Lower lobe of right lung (tissue), 2 donors: ENCODE measurements at regions not wholly inside any gene's neighbourhood (a gene's known extent, or its start where the extent isn't known, plus 50 kb on each side); places are given as distances from the start of the nearest gene placed in this dataset.

Experiments used
- ATAC-seq, 2 donors: fragments of 200-7000 bp; cut with Tn5 transposase; one replicate each; pipeline ENCODE4 v1.9.1; 2020 to 2022; ENCODE audit warnings: mild to moderate bottlenecking in 2 of 2, moderate library complexity in 2 of 2
- DNase-seq: peaks from one replicate; pipeline ENCODE4 v3.0.0-alpha.2; 2020
- H3K27ac ChIP-seq: fragments of 200-600 bp; one replicate; pipeline ENCODE4 v1.8.0; 2022
- H3K27me3 ChIP-seq: fragments of 200-600 bp; one replicate; pipeline ENCODE4 v1.8.0; 2022; ENCODE audit warnings: low read depth
- H3K36me3 ChIP-seq: fragments of 200-600 bp; one replicate; pipeline ENCODE4 v1.8.0; 2022; ENCODE audit warnings: mild to moderate bottlenecking
- H3K4me1 ChIP-seq: fragments of 200-600 bp; one replicate; pipeline ENCODE4 v1.8.0; 2022
- H3K4me3 ChIP-seq: fragments of 200-600 bp; one replicate; pipeline ENCODE4 v1.8.0; 2022; ENCODE audit warnings: mild to moderate bottlenecking
- H3K9me3 ChIP-seq: fragments of 200-600 bp; one replicate; pipeline ENCODE4 v1.8.0; 2022
- CTCF ChIP-seq: fragments of 200-600 bp; IDR thresholded peaks from one replicate; pipeline ENCODE4 v1.8.0; 2022; ENCODE audit warnings: antibody characterized with exemption, mild to moderate bottlenecking
- intact Hi-C: fragments of 100-400 bp; cut with DNase I; formaldehyde crosslinking; loops from one replicate; pipeline ENCODE4 v1.11.0; 2022
- donor health status: DM: no; HTN: yes; CAD: no; lungs with severe emphysema.

GRCh38 chr2:22673529-22673928 lies 711.5 kb upstream of the KLHL29 start:
- DNase-seq = no peak
- Histone ChIP-seq H3K4me1 (no peaks in the 10 kb centered on the region), H3K27ac (no peak overlapping the region), H3K9me3 (no peaks in the 10 kb centered on the region), H3K36me3 (no peaks in the 10 kb centered on the region), H3K27me3 (no peaks in the 10 kb centered on the region), H3K4me3 (no peak overlapping the region)
- ATAC-seq = no peak
- TF ChIP-seq CTCF = no peak
- intact Hi-C loops = no loop called here

- TF ChIP-seq CTCF = no peak
- no peak for ATAC-seq
- Histone ChIP-seq H3K27me3 (no peaks in the 10 kb centered on the region), H3K9me3 (no peaks in the 10 kb centered on the region), H3K4me1 (no peaks in the 10 kb centered on the region), H3K27ac (no peak overlapping the region), H3K4me3 (no peak overlapping the region), H3K36me3 (no peaks in the 10 kb centered on the region)
- intact Hi-C loops = no loop called here
- no peak for DNase-seq
Observed at GRCh38 chr2:22683914-22684313, 701.1 kb upstream of the KLHL29 start.

- no peak for DNase-seq
- H3K4me1 ChIP-seq = no peaks in the 10 kb centered on the region
Observed at GRCh38 chr2:22690096-22690495, 694.9 kb upstream of the KLHL29 start.

GRCh38 chr2:22691666-22692065 lies 693.3 kb upstream of the KLHL29 start:
- H3K27me3 ChIP-seq = no peaks in the 10 kb centered on the region
- no peak overlapping the region for H3K4me3 ChIP-seq
- no peak overlapping the region for H3K27ac ChIP-seq
- DNase-seq (no peak), ATAC-seq (no peak)
- no peaks in the 10 kb centered on the region for H3K4me1 ChIP-seq
- H3K9me3 ChIP-seq = no peaks in the 10 kb centered on the region
- no peak for TF ChIP-seq CTCF
- intact Hi-C loops = no loop called here
- H3K36me3 ChIP-seq = no peaks in the 10 kb centered on the region

More at GRCh38 chr2:22690096-22690495, 694.9 kb upstream of the KLHL29 start:
- H3K27ac ChIP-seq = no peak overlapping the region
- H3K9me3 ChIP-seq = no peaks in the 10 kb centered on the region
- intact Hi-C loops = no loop called here
- no peak for ATAC-seq
- no peak overlapping the region for H3K4me3 ChIP-seq
- no peaks in the 10 kb centered on the region for H3K36me3 ChIP-seq
- TF ChIP-seq CTCF = no peak
- H3K27me3 ChIP-seq = no peaks in the 10 kb centered on the region

- no peaks in the 10 kb centered on the region for H3K27me3 ChIP-seq
- H3K4me1 ChIP-seq = no peaks in the 10 kb centered on the region
- no peak for ATAC-seq
- H3K4me3 ChIP-seq = no peak overlapping the region
- H3K27ac ChIP-seq = no peak overlapping the region
- TF ChIP-seq CTCF = no peak
- no peaks in the 10 kb centered on the region for H3K9me3 ChIP-seq
- intact Hi-C loops = no loop called here
- no peak for DNase-seq
- H3K36me3 ChIP-seq = no peaks in the 10 kb centered on the region
Observed at GRCh38 chr2:22692746-22693145, 692.2 kb upstream of the KLHL29 start.

GRCh38 chr2:22694300-22694699 lies 690.7 kb upstream of the KLHL29 start:
- Histone ChIP-seq H3K27me3 (no peaks in the 10 kb centered on the region), H3K36me3 (no peaks in the 10 kb centered on the region), H3K4me3 (no peak overlapping the region), H3K4me1 (no peaks in the 10 kb centered on the region), H3K9me3 (no peaks in the 10 kb centered on the region), H3K27ac (no peak overlapping the region)
- no peak for DNase-seq
- intact Hi-C loops = no loop called here
- no peak for TF ChIP-seq CTCF
- no peak for ATAC-seq
